ENCODE measurements at regions not wholly inside any gene's neighbourhood (a gene's known extent, or its start where the extent isn't known, plus 50 kb on each side); places are given as distances from the start of the nearest gene placed in this dataset.

DNA sequence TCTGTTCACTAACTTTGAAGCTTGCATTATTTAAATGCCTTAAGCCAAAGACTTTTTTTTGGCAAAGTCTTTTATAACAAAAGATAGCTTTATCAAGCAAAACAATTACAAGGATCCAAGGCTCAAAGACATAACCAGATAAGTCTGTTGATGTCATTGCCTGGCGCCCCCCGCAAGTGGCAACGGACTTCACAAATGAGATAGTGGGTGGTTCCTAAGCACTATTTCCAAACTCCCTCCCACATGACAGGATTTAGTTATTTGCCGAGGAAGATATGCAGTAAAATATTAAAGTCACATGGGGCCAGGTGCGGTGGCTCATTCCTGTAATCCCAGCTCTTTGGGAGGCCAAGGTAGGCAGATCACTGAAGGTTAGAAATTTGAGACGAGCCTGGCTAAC, 194.2 kb upstream of the DDI1 start:
- H3K36me3 Mint-ChIP-seq (ENCODE audit: unreplicated experiment), result no peaks in the 10 kb centered on the region
- H3K4me3 Mint-ChIP-seq (ENCODE audit: unreplicated experiment), result no peak overlapping the region
- peaks cover 13% of the 10 kb centered on the region for H3K4me1 Mint-ChIP-seq (ENCODE audit: unreplicated experiment)
- H3K27ac Mint-ChIP-seq (ENCODE audit: unreplicated experiment), result no peak overlapping the region
- no peak for DNase-seq (ENCODE audit: extremely low spot score, unreplicated experiment)
- TF ChIP-seq, protein P1, sequence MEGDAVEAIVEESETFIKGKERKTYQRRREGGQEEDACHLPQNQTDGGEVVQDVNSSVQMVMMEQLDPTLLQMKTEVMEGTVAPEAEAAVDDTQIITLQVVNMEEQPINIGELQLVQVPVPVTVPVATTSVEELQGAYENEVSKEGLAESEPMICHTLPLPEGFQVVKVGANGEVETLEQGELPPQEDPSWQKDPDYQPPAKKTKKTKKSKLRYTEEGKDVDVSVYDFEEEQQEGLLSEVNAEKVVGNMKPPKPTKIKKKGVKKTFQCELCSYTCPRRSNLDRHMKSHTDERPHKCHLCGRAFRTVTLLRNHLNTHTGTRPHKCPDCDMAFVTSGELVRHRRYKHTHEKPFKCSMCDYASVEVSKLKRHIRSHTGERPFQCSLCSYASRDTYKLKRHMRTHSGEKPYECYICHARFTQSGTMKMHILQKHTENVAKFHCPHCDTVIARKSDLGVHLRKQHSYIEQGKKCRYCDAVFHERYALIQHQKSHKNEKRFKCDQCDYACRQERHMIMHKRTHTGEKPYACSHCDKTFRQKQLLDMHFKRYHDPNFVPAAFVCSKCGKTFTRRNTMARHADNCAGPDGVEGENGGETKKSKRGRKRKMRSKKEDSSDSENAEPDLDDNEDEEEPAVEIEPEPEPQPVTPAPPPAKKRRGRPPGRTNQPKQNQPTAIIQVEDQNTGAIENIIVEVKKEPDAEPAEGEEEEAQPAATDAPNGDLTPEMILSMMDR (IDR thresholded peaks at IDR 0.05), result no peak
- no peaks in the 10 kb centered on the region for H3K27me3 Mint-ChIP-seq (ENCODE audit: unreplicated experiment)
- H3K9me3 Mint-ChIP-seq (ENCODE audit: unreplicated experiment), result no peaks in the 10 kb centered on the region

DNA sequence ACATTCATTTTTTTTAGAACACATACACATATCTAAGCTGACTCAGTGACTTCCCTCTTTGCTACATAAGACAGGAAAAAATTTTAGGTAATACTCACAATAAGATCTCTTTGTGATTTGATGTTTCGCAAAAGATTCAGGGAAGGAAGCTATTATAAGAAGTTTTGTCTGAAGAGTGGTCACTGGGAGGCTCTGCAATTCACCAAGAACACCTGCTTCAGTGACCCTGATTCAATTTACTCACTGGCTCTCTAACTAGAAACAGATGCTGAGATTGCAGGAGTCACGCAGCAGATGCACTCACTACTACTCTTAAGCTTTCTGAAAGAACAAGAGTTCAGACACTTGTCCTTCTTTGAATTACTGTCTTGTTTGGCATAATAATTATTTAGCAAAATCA, 193.6 kb upstream of the DDI1 start:
- H3K27me3 Mint-ChIP-seq (ENCODE audit: unreplicated experiment), result no peaks in the 10 kb centered on the region
- H3K36me3 Mint-ChIP-seq (ENCODE audit: unreplicated experiment), result no peaks in the 10 kb centered on the region
- H3K4me3 Mint-ChIP-seq (ENCODE audit: unreplicated experiment), result no peak overlapping the region
- H3K4me1 Mint-ChIP-seq (ENCODE audit: unreplicated experiment), result peaks cover 13% of the 10 kb centered on the region
- no peaks in the 10 kb centered on the region for H3K9me3 Mint-ChIP-seq (ENCODE audit: unreplicated experiment)
- TF ChIP-seq, protein P1 (IDR thresholded peaks at IDR 0.05), result no peak
- no peak for DNase-seq (ENCODE audit: extremely low spot score, unreplicated experiment)
- no peak overlapping the region for H3K27ac Mint-ChIP-seq (ENCODE audit: unreplicated experiment)

DNA sequence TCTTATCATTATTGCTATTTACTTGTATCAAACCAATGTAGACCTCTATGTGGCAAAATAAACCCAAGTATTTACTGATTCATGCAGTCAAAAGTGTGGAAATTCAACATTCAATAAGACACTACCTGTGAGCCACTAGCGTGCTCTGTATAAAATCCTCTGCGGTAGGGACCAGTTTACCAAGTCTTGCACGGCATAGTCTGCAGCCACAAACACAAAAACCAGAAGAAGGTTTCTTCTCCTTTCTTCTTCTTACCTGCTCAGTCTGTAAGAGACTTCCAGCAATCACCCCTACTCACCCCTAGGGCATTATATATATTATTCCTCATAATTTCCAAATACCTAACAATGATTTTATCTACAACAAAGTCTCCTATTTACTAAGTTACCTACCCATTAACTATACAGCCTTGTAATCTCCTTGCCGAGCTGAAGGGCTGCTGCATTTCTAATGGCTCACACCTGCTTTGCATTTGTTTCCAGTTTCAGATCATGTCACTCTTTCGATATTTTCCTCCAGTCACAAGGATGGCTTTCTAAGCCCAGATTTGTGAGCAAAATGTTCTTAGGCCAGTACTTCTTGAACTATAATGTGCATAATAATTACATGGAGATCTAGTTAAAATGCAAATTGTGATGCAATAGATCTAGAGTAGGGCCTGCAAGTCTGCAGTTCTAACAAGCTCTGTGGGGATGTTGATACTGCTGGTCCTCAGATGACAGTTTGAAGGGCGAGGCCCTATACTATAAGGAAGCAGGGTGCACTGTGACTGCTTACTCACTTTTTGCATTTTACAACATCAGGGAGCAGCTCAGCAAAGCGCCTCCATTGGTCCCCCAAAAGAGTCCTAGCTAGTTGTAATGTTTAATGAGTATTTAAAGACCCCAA, 191.9 kb upstream of the DDI1 start:
- no peak for DNase-seq (ENCODE audit: extremely low spot score, unreplicated experiment)

DNA sequence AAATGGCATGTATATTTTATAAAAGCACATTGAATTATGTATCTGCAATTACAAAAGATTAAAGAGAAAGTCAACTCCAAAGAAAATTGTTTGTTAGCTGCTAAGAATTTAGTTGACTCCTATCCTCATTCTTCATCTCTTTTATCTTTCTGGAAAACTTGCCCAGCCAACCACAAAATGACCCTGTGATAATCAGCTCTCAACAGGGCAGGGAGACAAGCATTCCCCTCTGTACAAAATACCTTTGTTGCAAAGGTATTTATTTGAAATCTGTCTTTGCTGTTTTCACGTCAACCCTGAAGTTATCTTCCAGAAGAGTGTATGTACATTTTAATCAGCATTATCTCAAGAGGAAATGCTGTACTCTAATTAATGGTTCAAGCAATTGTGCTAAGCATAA, 191.1 kb upstream of the DDI1 start:
- Mint-ChIP-seq H3K4me1 (ENCODE audit: unreplicated experiment) (peaks cover 22% of the 10 kb centered on the region), H3K27ac (ENCODE audit: unreplicated experiment) (no peak overlapping the region), H3K27me3 (ENCODE audit: unreplicated experiment) (no peaks in the 10 kb centered on the region), H3K4me3 (ENCODE audit: unreplicated experiment) (no peak overlapping the region), H3K36me3 (ENCODE audit: unreplicated experiment) (no peaks in the 10 kb centered on the region), H3K9me3 (ENCODE audit: unreplicated experiment) (no peaks in the 10 kb centered on the region)
- TF ChIP-seq, protein P1 (IDR thresholded peaks at IDR 0.05), result no peak
- DNase-seq (ENCODE audit: extremely low spot score, unreplicated experiment), result no peak

More for the DNA sequence above, 191.9 kb upstream of the DDI1 start:
- H3K27me3 Mint-ChIP-seq (ENCODE audit: unreplicated experiment), result no peaks in the 10 kb centered on the region
- no peak overlapping the region for H3K27ac Mint-ChIP-seq (ENCODE audit: unreplicated experiment)
- TF ChIP-seq, protein P1 (IDR thresholded peaks at IDR 0.05), result no peak
- no peaks in the 10 kb centered on the region for H3K9me3 Mint-ChIP-seq (ENCODE audit: unreplicated experiment)
- H3K4me1 Mint-ChIP-seq (ENCODE audit: unreplicated experiment), result peaks cover 20% of the 10 kb centered on the region
- no peaks in the 10 kb centered on the region for H3K36me3 Mint-ChIP-seq (ENCODE audit: unreplicated experiment)
- H3K4me3 Mint-ChIP-seq (ENCODE audit: unreplicated experiment), result no peak overlapping the region

DNA sequence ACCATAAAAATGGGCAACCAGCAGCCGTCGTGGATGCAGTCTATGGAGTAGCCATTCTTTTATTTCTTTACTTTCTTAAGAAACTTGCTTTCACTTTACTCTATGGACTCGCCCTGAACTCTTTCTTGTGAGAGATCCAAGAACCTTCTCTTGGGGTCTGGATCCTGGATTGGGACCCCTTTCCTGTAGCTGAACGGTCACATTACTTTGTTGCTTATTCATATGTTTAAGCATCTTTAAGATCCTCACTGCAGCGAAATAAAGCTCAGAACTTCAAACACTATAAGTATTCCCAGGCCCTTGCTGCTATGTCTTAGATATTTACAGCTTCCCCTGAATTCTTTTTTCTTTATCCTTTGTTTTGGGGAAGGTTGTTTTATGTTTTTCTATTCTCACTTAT, 187.8 kb upstream of the DDI1 start:
- no peak for DNase-seq (ENCODE audit: extremely low spot score, unreplicated experiment)
- no peak overlapping the region for H3K27ac Mint-ChIP-seq (ENCODE audit: unreplicated experiment)
- TF ChIP-seq, protein P1 (IDR thresholded peaks at IDR 0.05), result no peak
- H3K4me1 Mint-ChIP-seq (ENCODE audit: unreplicated experiment), result peaks cover 21% of the 10 kb centered on the region
- H3K9me3 Mint-ChIP-seq (ENCODE audit: unreplicated experiment), result no peaks in the 10 kb centered on the region
- no peak overlapping the region for H3K4me3 Mint-ChIP-seq (ENCODE audit: unreplicated experiment)
- no peaks in the 10 kb centered on the region for H3K36me3 Mint-ChIP-seq (ENCODE audit: unreplicated experiment)
- H3K27me3 Mint-ChIP-seq (ENCODE audit: unreplicated experiment), result no peaks in the 10 kb centered on the region

Measured in osteocyte (in vitro differentiated cells).